Testis (tissue), 2 donors: ENCODE measurements at regions not wholly inside any gene's neighbourhood (a gene's known extent, or its start where the extent isn't known, plus 50 kb on each side); places are given as distances from the start of the nearest gene placed in this dataset.

Source experiments
- POLR2A ChIP-seq: fragments of 450-650 bp; IDR thresholded peaks from one replicate; pipeline ENCODE4 v1.6.1; 2017; ENCODE audit warnings: antibody characterized with exemption, mild to moderate bottlenecking, moderate library complexity
- TF ChIP-seq, protein P1 (sequence below), 3 experiments: fragments of 450-650 bp in 2 of 3; fragments of 200-600 bp in 1 of 3; sonication (generic) in 1 of 3; IDR thresholded peaks; one replicate each; pipeline ENCODE4 v1.5.1; 2016 to 2019; ENCODE audit warnings: antibody characterized with exemption in 3 of 3, mild to moderate bottlenecking in 2 of 3, moderate library complexity in 1 of 3

DNA sequence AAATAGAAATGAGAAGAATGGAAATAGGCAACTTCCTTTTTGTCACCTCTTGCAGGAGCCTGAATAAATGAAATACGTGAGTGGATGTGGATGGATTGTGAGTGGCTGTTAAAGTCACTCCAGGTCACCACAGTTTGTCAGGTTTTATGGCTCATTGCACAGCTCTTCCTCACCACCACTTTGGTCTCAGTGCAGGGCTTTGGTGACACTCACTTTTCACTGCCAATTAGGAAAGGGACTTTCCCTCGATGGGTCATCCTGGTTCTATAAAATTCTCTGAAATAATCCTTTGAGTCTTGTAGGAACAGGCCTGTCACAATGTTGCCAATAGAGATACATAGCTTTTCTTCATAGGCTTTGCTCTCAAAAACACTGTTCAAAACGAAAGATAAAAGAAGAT, 172.4 kb upstream of the C11orf87 start:
- TF ChIP-seq, protein P1, sequence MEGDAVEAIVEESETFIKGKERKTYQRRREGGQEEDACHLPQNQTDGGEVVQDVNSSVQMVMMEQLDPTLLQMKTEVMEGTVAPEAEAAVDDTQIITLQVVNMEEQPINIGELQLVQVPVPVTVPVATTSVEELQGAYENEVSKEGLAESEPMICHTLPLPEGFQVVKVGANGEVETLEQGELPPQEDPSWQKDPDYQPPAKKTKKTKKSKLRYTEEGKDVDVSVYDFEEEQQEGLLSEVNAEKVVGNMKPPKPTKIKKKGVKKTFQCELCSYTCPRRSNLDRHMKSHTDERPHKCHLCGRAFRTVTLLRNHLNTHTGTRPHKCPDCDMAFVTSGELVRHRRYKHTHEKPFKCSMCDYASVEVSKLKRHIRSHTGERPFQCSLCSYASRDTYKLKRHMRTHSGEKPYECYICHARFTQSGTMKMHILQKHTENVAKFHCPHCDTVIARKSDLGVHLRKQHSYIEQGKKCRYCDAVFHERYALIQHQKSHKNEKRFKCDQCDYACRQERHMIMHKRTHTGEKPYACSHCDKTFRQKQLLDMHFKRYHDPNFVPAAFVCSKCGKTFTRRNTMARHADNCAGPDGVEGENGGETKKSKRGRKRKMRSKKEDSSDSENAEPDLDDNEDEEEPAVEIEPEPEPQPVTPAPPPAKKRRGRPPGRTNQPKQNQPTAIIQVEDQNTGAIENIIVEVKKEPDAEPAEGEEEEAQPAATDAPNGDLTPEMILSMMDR (IDR thresholded peaks at IDR 0.05), result no peak
- TF ChIP-seq POLR2A, result no peak
